HG03432 (cell line): ENCODE measurements at regions not wholly inside any gene's neighbourhood (a gene's known extent, or its start where the extent isn't known, plus 50 kb on each side); places are given as distances from the start of the nearest gene placed in this dataset.

Experiments used
- ATAC-seq: cut with Tn5 transposase; IDR thresholded peaks from one replicate; pipeline ENCODE4 v1.9.1; 2021; ENCODE audit warnings: mild to moderate bottlenecking, moderate library complexity; ENCODE audit not compliant: unreplicated experiment

- ATAC-seq: no peak
Measured at GRCh38 chr21:24826822-24827221, 780.5 kb downstream of the MRPL39 start.

GRCh38 chr21:24825348-24825747, 781.9 kb downstream of the MRPL39 start:
- ATAC-seq: no peak

- no peak for ATAC-seq
Measured at GRCh38 chr21:24824209-24824608, 783.1 kb downstream of the MRPL39 start.

GRCh38 chr21:24823247-24823646, 784.0 kb downstream of the MRPL39 start:
- ATAC-seq: peak; percentile 46

GRCh38 chr21:24785033-24785432, 822.2 kb downstream of the MRPL39 start:
- ATAC-seq: no peak

GRCh38 chr21:24781146-24781545, 826.1 kb downstream of the MRPL39 start:
- no peak for ATAC-seq

- no peak for ATAC-seq
Measured at GRCh38 chr21:24759348-24760075, 847.8 kb downstream of the MRPL39 start.

- no peak for ATAC-seq
Measured at GRCh38 chr21:24738063-24738462, 869.2 kb downstream of the MRPL39 start.

GRCh38 chr21:24737296-24737850, 869.9 kb downstream of the MRPL39 start:
- no peak for ATAC-seq

GRCh38 chr21:24730661-24731060, 876.6 kb downstream of the MRPL39 start:
- ATAC-seq: no peak

GRCh38 chr21:24729568-24729967, 877.7 kb downstream of the MRPL39 start:
- no peak for ATAC-seq

- ATAC-seq: no peak
Measured at GRCh38 chr21:24727803-24728440, 879.4 kb downstream of the MRPL39 start.

GRCh38 chr21:24716281-24716918, 890.9 kb downstream of the MRPL39 start:
- ATAC-seq: no peak

GRCh38 chr21:24714646-24715200, 892.6 kb downstream of the MRPL39 start:
- ATAC-seq: no peak

GRCh38 chr21:24705201-24705600, 902.1 kb downstream of the MRPL39 start:
- no peak for ATAC-seq

GRCh38 chr21:24693779-24694178, 913.5 kb downstream of the MRPL39 start:
- ATAC-seq: no peak

- no peak for ATAC-seq
Measured at GRCh38 chr21:24681456-24681855, 925.8 kb downstream of the MRPL39 start.

- no peak for ATAC-seq
Measured at GRCh38 chr21:24671901-24672300, 935.4 kb downstream of the MRPL39 start.

GRCh38 chr21:24658926-24659325, 948.4 kb downstream of the MRPL39 start:
- no peak for ATAC-seq

GRCh38 chr21:24658026-24658425, 949.3 kb downstream of the MRPL39 start:
- ATAC-seq: no peak

- ATAC-seq: no peak
Measured at GRCh38 chr21:24649691-24650090, 957.6 kb downstream of the MRPL39 start.
